HepG2 (cell line): ENCODE measurements at regions not wholly inside any gene's neighbourhood (a gene's known extent, or its start where the extent isn't known, plus 50 kb on each side); places are given as distances from the start of the nearest gene placed in this dataset.
A peak's percentile ranks its signal among the peaks of the same experiment; 100 is the strongest.
"Not testable (repeated sequence)": the region's sequence is repeated elsewhere in the genome, so short reads cannot be mapped to it uniquely, and the experiment has no call there.

Source experiments
- ATAC-seq: fragments of 200-7000 bp; cut with Tn5 transposase; 3 replicates; pipeline ENCODE4 v1.9.1; 2020; ENCODE audit warnings: mild to moderate bottlenecking, moderate library complexity
- BruUV-seq: library from RNA; stranded (reverse); fragments of 400-500 nt; replicated peaks from 2 replicates; lab custom pipeline; 2021; lab: Mats Ljungman, UMichigan
- CTCF ChIA-PET: fragments of 300-600 bp; formaldehyde crosslinking; extraction: SDS; loops from one replicate; lab custom pipeline; 2021; ENCODE audit warnings: low total read pairs, inconsistent platforms, low intra/inter-chr PET ratio; lab: Yijun Ruan, JAX
- POLR2A ChIA-PET: fragments of 350-600 bp; sonication (Branson Sonifier 250); formaldehyde crosslinking; loops from one replicate; lab custom pipeline; 2020; ENCODE audit warnings: antibody characterized with exemption, inconsistent platforms; lab: Yijun Ruan, JAX
- DNase-seq: peaks from one replicate; pipeline ENCODE4 v3.0.0-alpha.2; 2015; ENCODE audit warnings: low spot score
- FAIRE-seq: peaks from 3 replicates; lab custom pipeline; 2011; peaks lifted over from hg19 to GRCh38; lab: Jason Lieb, UNC
- H2AFZ ChIP-seq: one replicate; pipeline ENCODE4 v1.6.1; 2011; ENCODE audit warnings: low read length, inconsistent platforms
- H3K27ac ChIP-seq: fragments of 300-600 bp; 3 replicates; pipeline ENCODE4 v1.8.0; 2011; ENCODE audit warnings: mixed run types, mild to moderate bottlenecking, mixed read lengths, low read length, inconsistent platforms; ENCODE audit not compliant: insufficient read depth; ENCODE audit errors: extremely low read length
- H3K27me3 ChIP-seq, 2 experiments: fragments of 200-600 bp in 1 of 2; 2 replicates in 1 of 2; 3 replicates in 1 of 2; pipeline versions ENCODE4 v1.6.0 to v1.8.0; 2011; ENCODE audit warnings: low read length in 2 of 2, mild to moderate bottlenecking in 2 of 2, moderate library complexity in 2 of 2, inconsistent platforms in 1 of 2; ENCODE audit not compliant: insufficient read depth in 2 of 2, control insufficient read depth in 1 of 2
- H3K36me3 ChIP-seq, 2 experiments: fragments of 200-600 bp in 1 of 2; replicated peaks in 1 of 2; 2 replicates in 1 of 2; 3 replicates in 1 of 2; pipeline versions ENCODE4 v1.5.1 to v1.8.0; 2011; ENCODE audit warnings: low read length in 2 of 2, inconsistent platforms in 1 of 2; ENCODE audit not compliant: insufficient read depth in 2 of 2, control insufficient read depth in 1 of 2
- H3K4me1 ChIP-seq: 2 replicates; pipeline ENCODE4 v1.5.1; 2012; ENCODE audit warnings: low read length, inconsistent platforms; ENCODE audit not compliant: insufficient read depth
- H3K4me2 ChIP-seq: 2 replicates; pipeline ENCODE4 v1.6.0; 2011; ENCODE audit warnings: low read depth, low read length, inconsistent platforms
- H3K4me3 ChIP-seq, 3 experiments: fragments of 200-600 bp in 1 of 3; sonication (generic), shearing (Covaris generic) in 1 of 3; replicated peaks in 1 of 3; 2 replicates each; pipeline ENCODE4 v1.5.1; 2011 to 2016; ENCODE audit warnings: low read length in 3 of 3, inconsistent platforms in 2 of 3, low read depth in 2 of 3, mild to moderate bottlenecking in 2 of 3, control low read depth in 1 of 3, mixed read lengths in 1 of 3; ENCODE audit not compliant: insufficient read depth in 1 of 3
- H3K79me2 ChIP-seq: one replicate; pipeline ENCODE4 v1.6.1; 2011; ENCODE audit warnings: low read length, inconsistent platforms; ENCODE audit not compliant: insufficient read depth
- H3K9ac ChIP-seq: 2 replicates; pipeline ENCODE4 v1.6.0; 2011; ENCODE audit warnings: mild to moderate bottlenecking, low read depth, low read length, inconsistent platforms; ENCODE audit not compliant: insufficient read depth
- H3K9me3 ChIP-seq: 2 replicates; pipeline ENCODE4 v1.5.1; 2012; ENCODE audit warnings: mild to moderate bottlenecking, low read length
- H4K20me1 ChIP-seq: 2 replicates; pipeline ENCODE4 v1.6.0; 2011; ENCODE audit warnings: inconsistent platforms, mild to moderate bottlenecking, low read length, moderate library complexity; ENCODE audit not compliant: insufficient read depth
- BCL6 ChIP-seq: IDR thresholded peaks from 2 replicates; pipeline ENCODE4 v1.6.1; 2016; ENCODE audit warnings: missing genetic modification reagents, missing compliant biosample characterization
- ELF3 ChIP-seq: IDR thresholded peaks from 2 replicates; pipeline ENCODE4 v1.6.1; 2016; ENCODE audit warnings: missing genetic modification reagents, missing compliant biosample characterization
- GATAD2A ChIP-seq: IDR thresholded peaks from 2 replicates; pipeline ENCODE4 v1.6.1; 2016
- HMG20A ChIP-seq: IDR thresholded peaks from 2 replicates; pipeline ENCODE4 v1.6.1; 2016; ENCODE audit warnings: borderline replicate concordance
- HNF4A ChIP-seq: sonication (generic); formaldehyde crosslinking; IDR thresholded peaks from 2 replicates; pipeline ENCODE4 v1.4.0; 2020; ENCODE audit warnings: missing genetic modification reagents
- POGZ ChIP-seq: sonication (generic); formaldehyde crosslinking; IDR thresholded peaks from 2 replicates; pipeline ENCODE4 v1.4.0; 2020; ENCODE audit warnings: mild to moderate bottlenecking, missing genetic modification reagents
- SCMH1 ChIP-seq: sonication (generic); formaldehyde crosslinking; IDR thresholded peaks from 2 replicates; pipeline ENCODE4 v1.9.0; 2021; ENCODE audit warnings: missing genetic modification reagents, mild to moderate bottlenecking, borderline replicate concordance
- ZNF510 ChIP-seq: sonication (generic); formaldehyde crosslinking; IDR thresholded peaks from 2 replicates; pipeline ENCODE4 v1.4.0; 2020; ENCODE audit warnings: low read depth, mild to moderate bottlenecking, missing genetic modification reagents
- WGBS: methylation state at CpG from one replicate; pipeline ENCODE4 v1.1.6; 2017; ENCODE audit warnings: low lambda C conversion rate; 5-methylcytosine and 5-hydroxymethylcytosine counted together
- in situ Hi-C: cut with HindIII; loops from 2 replicates; pipeline ENCODE4 v1.10.0; 2017; ENCODE audit warnings: low pct_unique_long_range_greater_than_20kb; ENCODE audit not compliant: extremely low pct_ligation_motif_present
- intact Hi-C: fragments of 100-400 bp; cut with micrococcal nuclease; formaldehyde crosslinking; loops from one replicate; pipeline ENCODE4 v1.10.0; 2022; ENCODE audit not compliant: unreplicated experiment
- TF ChIP-seq, protein P1 (sequence below): sonication (generic); formaldehyde crosslinking; IDR thresholded peaks from 2 replicates; pipeline ENCODE4 v1.4.0; 2020; ENCODE audit warnings: missing genetic modification reagents, low read depth, mild to moderate bottlenecking, borderline replicate concordance

DNA sequence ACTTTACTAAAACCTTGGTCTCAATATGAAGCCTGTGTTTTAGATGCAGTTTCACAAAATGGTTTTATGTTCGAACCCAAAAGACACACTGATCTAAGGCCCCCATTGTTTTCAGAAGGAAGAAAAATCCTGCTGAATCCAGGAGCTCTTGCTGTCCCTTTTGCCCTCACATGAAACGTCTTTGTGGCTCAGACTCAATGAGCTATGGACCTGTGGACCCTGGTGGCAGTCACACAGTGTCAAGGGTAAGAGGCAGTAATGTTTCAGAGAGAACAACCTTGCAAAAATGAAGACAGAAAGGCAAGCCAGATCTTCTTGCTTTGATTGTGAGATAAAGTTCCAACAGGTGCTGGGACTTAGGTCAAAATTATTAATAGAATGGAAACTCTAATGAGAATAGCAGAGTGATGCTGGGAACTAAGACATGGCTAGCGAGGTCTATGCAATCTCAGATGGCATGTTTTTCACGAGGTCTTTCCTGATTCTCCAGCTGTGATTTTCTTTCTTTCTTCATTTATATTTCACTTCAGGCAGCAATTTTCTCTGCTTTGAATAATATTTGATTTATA, 164.9 kb upstream of the SLC38A2 start:
- CTCF ChIA-PET = no interaction called here
- H2AFZ ChIP-seq = no peak overlapping the region
- 0 out of 2 replicates have a peak, but pooled peaks have one; percentile 13 for TF ChIP-seq ELF3 (CRISPR knock-in tag)
- TF ChIP-seq GATAD2A (CRISPR knock-in tag) = 0 out of 2 replicates have a peak, but pooled peaks have one; percentile 32
- TF ChIP-seq ZNF510 (CRISPR knock-in tag) = 0 out of 2 replicates have a peak, but pooled peaks have one; percentile 30
- TF ChIP-seq, protein P1, sequence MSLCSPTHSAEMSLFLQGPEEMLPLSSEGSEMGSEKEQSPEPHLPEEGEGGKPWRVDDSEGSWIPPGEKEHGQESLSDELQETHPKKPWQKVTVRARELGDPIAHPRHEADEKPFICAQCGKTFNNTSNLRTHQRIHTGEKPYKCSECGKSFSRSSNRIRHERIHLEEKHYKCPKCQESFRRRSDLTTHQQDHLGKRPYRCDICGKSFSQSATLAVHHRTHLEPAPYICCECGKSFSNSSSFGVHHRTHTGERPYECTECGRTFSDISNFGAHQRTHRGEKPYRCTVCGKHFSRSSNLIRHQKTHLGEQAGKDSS (CRISPR knock-in tag) = no peak
- peak; percentile 32; the same call in 1 of the 2 replicates for TF ChIP-seq HMG20A (CRISPR knock-in tag)
- TF ChIP-seq SCMH1 (CRISPR knock-in tag) = no peak
- TF ChIP-seq POGZ (CRISPR knock-in tag) = 0 out of 2 replicates have a peak, but pooled peaks have one; percentile 25
- peak; percentile 63 for TF ChIP-seq HNF4A (CRISPR knock-in tag)
- TF ChIP-seq BCL6 = 0 out of 2 replicates have a peak, but pooled peaks have one; percentile 22
- no peaks in the 10 kb centered on the region for H3K27me3 ChIP-seq
- FAIRE-seq (no peak), ATAC-seq (peak; percentile 74), DNase-seq (no peak)
- H3K4me2 ChIP-seq = no peak overlapping the region
- in situ Hi-C loops = no loop called here
- intact Hi-C loops = no loop called here
- H3K36me3 ChIP-seq = no peaks in the 10 kb centered on the region
- H3K9me3 ChIP-seq = no peaks in the 10 kb centered on the region
- no peak overlapping the region for H3K27ac ChIP-seq
- no TSS peak for BruUV-seq
- no peaks in the 10 kb centered on the region for H3K79me2 ChIP-seq
- peaks cover 57% of the 10 kb centered on the region for H3K4me1 ChIP-seq
- H4K20me1 ChIP-seq = no peaks in the 10 kb centered on the region
- POLR2A ChIA-PET = interaction anchor here (1.3 kb wide), 1 partner anchor 12 kb away, joined by 3 read pairs; no protein-coding TSS in a partner anchor
- no peak overlapping the region for H3K4me3 ChIP-seq
- WGBS = 60% methylated on average over 4 of the region's 4 CpGs
- H3K9ac ChIP-seq = no peak overlapping the region

GRCh38 chr12:46536316-46536715, 163.7 kb upstream of the SLC38A2 start:
- H3K36me3 ChIP-seq, CTCF ChIA-PET, H3K27ac ChIP-seq, H3K79me2 ChIP-seq, FAIRE-seq, H3K4me3 ChIP-seq, intact Hi-C loops, H3K9me3 ChIP-seq, H4K20me1 ChIP-seq, H2AFZ ChIP-seq, DNase-seq, POLR2A ChIA-PET, H3K9ac ChIP-seq, in situ Hi-C loops, BruUV-seq, H3K27me3 ChIP-seq: not testable (repeated sequence)
- Histone ChIP-seq H3K4me2 (peak overlapping the region; percentile 31; the same call in 1 of the 2 replicates), H3K4me1 (peaks cover 61% of the 10 kb centered on the region)
- WGBS = 96% methylated on average over 3 of the region's 3 CpGs
- peak; percentile 28; the same call in 1 of the 3 replicates for ATAC-seq
